ENCODE measurements at regions not wholly inside any gene's neighbourhood (a gene's known extent, or its start where the extent isn't known, plus 50 kb on each side); places are given as distances from the start of the nearest gene placed in this dataset.

- TF ChIP-seq CTCF (conservative IDR thresholded peaks at IDR 0.05) (no peak), ZFX (IDR thresholded peaks at IDR 0.05) (no peak)
Observed at GRCh38 chr6:113403966-113404595, 453.1 kb upstream of the MARCKS start.

Measured in C4-2B (cell line).